Retinal pigment epithelial cell (primary cell): ENCODE measurements at regions not wholly inside any gene's neighbourhood (a gene's known extent, or its start where the extent isn't known, plus 50 kb on each side); places are given as distances from the start of the nearest gene placed in this dataset.

ENCODE experiments used
- DNase-seq: peaks from one replicate; pipeline ENCODE4 v3.0.0-alpha.2; 2010; ENCODE audit warnings: low read depth
- H3K4me3 ChIP-seq: 2 replicates; pipeline ENCODE4 v1.5.1; 2011; ENCODE audit warnings: mild to moderate bottlenecking, low read length, control low read depth, moderate library complexity
- CTCF ChIP-seq: conservative IDR thresholded peaks from 2 replicates; pipeline ENCODE4 v1.5.1; 2011; ENCODE audit warnings: low read depth, low read length, control low read depth, inconsistent platforms

- TF ChIP-seq CTCF, result no peak
- H3K4me3 ChIP-seq, result no peak overlapping the region
- no peak for DNase-seq
Measured at GRCh38 chr2:144152817-144153271, 367.1 kb downstream of the ZEB2 start.

- TF ChIP-seq CTCF, result no peak
- H3K4me3 ChIP-seq, result no peak overlapping the region
- no peak for DNase-seq
Measured at GRCh38 chr2:144151851-144152250, 368.1 kb downstream of the ZEB2 start.

- no peak for TF ChIP-seq CTCF
- no peak overlapping the region for H3K4me3 ChIP-seq
- no peak for DNase-seq
Measured at GRCh38 chr2:144151405-144151804, 368.5 kb downstream of the ZEB2 start.

- no peak for TF ChIP-seq CTCF
- no peak for DNase-seq
- no peak overlapping the region for H3K4me3 ChIP-seq
Measured at GRCh38 chr2:144147356-144147755, 372.6 kb downstream of the ZEB2 start.

- no peak for TF ChIP-seq CTCF
- DNase-seq, result no peak
- H3K4me3 ChIP-seq, result no peak overlapping the region
Measured at GRCh38 chr2:144146876-144147275, 373.0 kb downstream of the ZEB2 start.

GRCh38 chr2:144146076-144146475, 373.8 kb downstream of the ZEB2 start:
- TF ChIP-seq CTCF, result no peak

GRCh38 chr2:144143294-144144151, 376.4 kb downstream of the ZEB2 start:
- no peak for DNase-seq
- no peak for TF ChIP-seq CTCF
- no peak overlapping the region for H3K4me3 ChIP-seq

More at GRCh38 chr2:144146076-144146475, 373.8 kb downstream of the ZEB2 start:
- no peak for DNase-seq
- no peak overlapping the region for H3K4me3 ChIP-seq
